Right lobe of liver (tissue), 6 donors: ENCODE measurements at regions not wholly inside any gene's neighbourhood (a gene's known extent, or its start where the extent isn't known, plus 50 kb on each side); places are given as distances from the start of the nearest gene placed in this dataset.
A peak's percentile ranks its signal among the peaks of the same experiment; 100 is the strongest.

Source experiments
- ATAC-seq, 4 donors: fragments of 200-7000 bp; cut with Tn5 transposase; one replicate each; pipeline ENCODE4 v1.9.1; 2020; ENCODE audit warnings: mild to moderate bottlenecking in 4 of 4, moderate library complexity in 4 of 4
- DNase-seq, 3 donors: peaks; one replicate each; pipeline ENCODE4 v3.0.0-alpha.2; 2020
- H3K27ac ChIP-seq, 3 donors: fragments of 200-600 bp; one replicate each; pipeline ENCODE4 v1.8.0; 2022
- H3K27me3 ChIP-seq, 2 donors: fragments of 200-600 bp; one replicate each; pipeline ENCODE4 v1.8.0; 2022
- H3K36me3 ChIP-seq, 4 donors: fragments of 200-600 bp; sonication (generic) in 1 of 4; one replicate each; pipeline versions ENCODE4 v1.5.1 to v1.8.0; 2017 to 2022; ENCODE audit warnings: control low read depth in 1 of 4
- H3K4me1 ChIP-seq, 4 donors: fragments of 200-600 bp; sonication (generic) in 1 of 4; one replicate each; pipeline versions ENCODE4 v1.5.1 to v1.8.0; 2017 to 2022; ENCODE audit warnings: control low read depth in 1 of 4
- H3K4me3 ChIP-seq, 3 donors: fragments of 200-600 bp; one replicate each; pipeline ENCODE4 v1.8.0; 2022
- H3K9me3 ChIP-seq, 4 donors: fragments of 200-600 bp; sonication (generic) in 1 of 4; one replicate each; pipeline versions ENCODE4 v1.5.1 to v1.8.0; 2017 to 2022; ENCODE audit warnings: control low read depth in 1 of 4
- CTCF ChIP-seq, 4 donors: fragments of 200-600 bp in 3 of 4; fragments of 450-650 bp in 1 of 4; IDR thresholded peaks; one replicate each; pipeline versions ENCODE4 v1.5.1 to v1.8.0; 2016 to 2022; ENCODE audit warnings: antibody characterized with exemption in 4 of 4, mild to moderate bottlenecking in 2 of 4
- POLR2A ChIP-seq: fragments of 450-650 bp; IDR thresholded peaks from one replicate; pipeline ENCODE4 v1.6.1; 2017; ENCODE audit warnings: antibody characterized with exemption, mild to moderate bottlenecking
- WGBS: methylation state at CpG from one replicate; pipeline ENCODE4 v1.1.6; 2018; ENCODE audit warnings: low coverage, low lambda C conversion rate; ENCODE audit not compliant: insufficient coverage; ENCODE audit errors: missing lambda C conversion rate; 5-methylcytosine and 5-hydroxymethylcytosine counted together
- intact Hi-C, 2 donors: fragments of 100-400 bp; cut with DNase I; formaldehyde crosslinking; loops; one replicate each; pipeline versions ENCODE4 v1.11.2 to v1.14.1; 2022
- donor health status: DM: no; HTN: yes; CAD: no.
- donor health status: DM: no; HTN: no; CAD: no.
- donor health status: DM: no; HTN: no; CAD: no.
- donor health status: DM: no; HTN: yes; CAD: no.
- donor health status: DM: no; HTN: yes; CAD: no.

GRCh38 chr18:78293940-78294541 lies 685.6 kb upstream of the SALL3 start:
- DNase-seq (no peak), ATAC-seq (no peak)
- Histone ChIP-seq H3K27me3 (no peaks in the 10 kb centered on the region), H3K4me1 (no peaks in the 10 kb centered on the region), H3K4me3 (no peak overlapping the region), H3K9me3 (no peaks in the 10 kb centered on the region), H3K36me3 (no peaks in the 10 kb centered on the region), H3K27ac (no peak overlapping the region)
- TF ChIP-seq CTCF (IDR thresholded peaks at IDR 0.05) = no peak
- TF ChIP-seq POLR2A = no peak
- WGBS = 58% methylated on average over 14 of the region's 15 CpGs
- intact Hi-C loops = no loop called here

DNA sequence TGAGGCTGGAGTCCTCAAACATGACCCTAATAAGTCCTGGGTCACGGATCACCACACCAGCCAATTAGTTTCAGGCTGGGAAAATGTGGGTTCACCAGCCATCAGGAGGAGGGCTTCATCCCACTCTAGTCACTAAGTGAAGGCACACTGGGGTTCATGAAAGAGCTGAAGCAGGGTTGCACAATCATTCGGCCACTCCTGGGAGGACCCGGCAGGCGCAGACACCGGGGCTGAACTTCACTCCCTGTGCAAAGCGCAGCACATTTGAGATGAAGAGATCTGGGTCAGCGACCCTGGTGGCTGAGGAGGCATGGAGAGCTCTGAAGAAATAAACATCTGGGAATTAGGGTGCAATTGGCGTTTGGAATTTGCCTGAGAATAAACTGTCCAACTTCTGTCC lies 684.4 kb upstream of the SALL3 start:
- Histone ChIP-seq H3K27me3 (no peaks in the 10 kb centered on the region), H3K9me3 (no peaks in the 10 kb centered on the region), H3K4me3 (no peak overlapping the region), H3K4me1 (no peaks in the 10 kb centered on the region), H3K36me3 (no peaks in the 10 kb centered on the region), H3K27ac (no peak overlapping the region)
- DNase-seq (no peak), ATAC-seq (no peak)
- WGBS = 73% methylated on average over 7 of the region's 8 CpGs
- intact Hi-C loops = no loop called here
- TF ChIP-seq POLR2A = no peak
- TF ChIP-seq CTCF (IDR thresholded peaks at IDR 0.05) = no peak

GRCh38 chr18:78296166-78296565 lies 683.5 kb upstream of the SALL3 start:
- H3K4me3 ChIP-seq = no peak overlapping the region
- intact Hi-C loops = no loop called here
- H3K9me3 ChIP-seq = no peaks in the 10 kb centered on the region
- no peak overlapping the region for H3K27ac ChIP-seq
- H3K36me3 ChIP-seq = no peaks in the 10 kb centered on the region
- peak; percentile 39 to 63 (median 54) for ATAC-seq
- no peaks in the 10 kb centered on the region for H3K27me3 ChIP-seq
- no peak for DNase-seq
- H3K4me1 ChIP-seq = no peaks in the 10 kb centered on the region
- TF ChIP-seq POLR2A = no peak
- no peak for TF ChIP-seq CTCF (IDR thresholded peaks at IDR 0.05)
- WGBS = 56% methylated on average over 11 of the region's 13 CpGs

DNA sequence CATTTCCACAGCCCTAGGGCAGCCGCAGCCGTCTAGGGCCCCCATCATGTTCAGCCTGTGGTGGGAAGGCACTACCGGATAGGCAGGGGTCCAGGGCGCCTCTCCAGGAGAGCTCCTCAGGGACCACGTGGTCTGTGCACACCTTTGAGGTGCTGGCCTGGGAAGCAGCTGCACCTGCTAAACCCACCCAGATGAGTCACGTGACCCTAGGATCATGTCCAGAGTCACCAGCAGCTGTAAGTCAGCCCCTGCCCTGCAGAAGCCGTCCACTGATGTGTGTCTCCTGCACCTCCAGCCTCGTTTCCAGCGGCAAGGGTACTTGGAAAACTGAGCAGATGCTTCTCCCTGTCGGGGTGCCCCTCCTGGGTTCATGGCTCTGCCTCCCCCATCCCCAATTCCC lies 682.6 kb upstream of the SALL3 start:
- no peaks in the 10 kb centered on the region for H3K9me3 ChIP-seq
- no peak overlapping the region for H3K4me3 ChIP-seq
- DNase-seq = no peak
- 27% methylated on average over 3 of the region's 10 CpGs for WGBS
- no peak for ATAC-seq
- H3K27ac ChIP-seq = no peak overlapping the region
- H3K27me3 ChIP-seq = no peaks in the 10 kb centered on the region
- no peak for TF ChIP-seq POLR2A
- no peak for TF ChIP-seq CTCF (IDR thresholded peaks at IDR 0.05)
- no peaks in the 10 kb centered on the region for H3K4me1 ChIP-seq
- no peaks in the 10 kb centered on the region for H3K36me3 ChIP-seq
- intact Hi-C loops = no loop called here
